ENCODE measurements at regions not wholly inside any gene's neighbourhood (a gene's known extent, or its start where the extent isn't known, plus 50 kb on each side); places are given as distances from the start of the nearest gene placed in this dataset.

DNA sequence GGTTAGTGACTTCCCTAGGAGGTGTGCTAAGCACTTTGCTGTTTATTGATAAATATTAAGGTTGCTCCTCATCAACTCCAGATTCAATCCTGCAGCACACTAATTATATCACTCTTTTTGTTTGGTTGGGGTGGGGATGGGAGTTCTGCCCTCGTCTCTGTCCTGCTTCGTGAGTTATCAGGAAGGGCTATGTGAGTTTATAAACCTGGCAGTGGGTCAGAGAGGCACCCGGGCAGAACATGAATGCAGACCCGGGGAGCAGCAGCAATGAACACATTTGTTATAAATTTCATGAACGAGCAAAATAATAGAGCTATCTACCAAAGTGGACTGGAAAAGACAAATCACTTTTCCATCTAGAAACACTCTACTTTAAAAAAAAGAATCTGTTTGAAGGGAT lies 125.5 kb upstream of the WWC1 start:
- TF ChIP-seq ATF3 (IDR thresholded peaks at IDR 0.05; ENCODE audit: borderline replicate concordance, extremely low read depth, low read depth, low read length): no peak
- TF ChIP-seq, protein P1, sequence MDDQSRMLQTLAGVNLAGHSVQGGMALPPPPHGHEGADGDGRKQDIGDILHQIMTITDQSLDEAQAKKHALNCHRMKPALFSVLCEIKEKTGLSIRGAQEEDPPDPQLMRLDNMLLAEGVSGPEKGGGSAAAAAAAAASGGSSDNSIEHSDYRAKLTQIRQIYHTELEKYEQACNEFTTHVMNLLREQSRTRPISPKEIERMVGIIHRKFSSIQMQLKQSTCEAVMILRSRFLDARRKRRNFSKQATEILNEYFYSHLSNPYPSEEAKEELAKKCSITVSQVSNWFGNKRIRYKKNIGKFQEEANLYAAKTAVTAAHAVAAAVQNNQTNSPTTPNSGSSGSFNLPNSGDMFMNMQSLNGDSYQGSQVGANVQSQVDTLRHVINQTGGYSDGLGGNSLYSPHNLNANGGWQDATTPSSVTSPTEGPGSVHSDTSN (IDR thresholded peaks at IDR 0.05; ENCODE audit: insufficient replicate concordance, low read depth, low read length): no peak
- TF ChIP-seq CTCF (IDR thresholded peaks at IDR 0.05 in 2 of 3, conservative IDR thresholded peaks at IDR 0.05 in 1 of 3; ENCODE audit: control insufficient read depth in 2 of 3, extremely low read depth in 1 of 3, insufficient read depth in 1 of 3, low read depth in 3 of 3, low read length in 3 of 3): no peak
- no peak for TF ChIP-seq E2F8 (IDR thresholded peaks at IDR 0.05; ENCODE audit: low read depth, partially characterized antibody)
- no peak for TF ChIP-seq ETV6 (conservative IDR thresholded peaks at IDR 0.05 in 1 of 2, IDR thresholded peaks at IDR 0.05 in 1 of 2; ENCODE audit: borderline replicate concordance in 1 of 2, low read depth in 1 of 2)
- no peak for TF ChIP-seq NFIC (IDR thresholded peaks at IDR 0.05; ENCODE audit: low read depth, low read length)
- no peak for TF ChIP-seq ZSCAN29 (IDR thresholded peaks at IDR 0.05)
- no peak for TF ChIP-seq CREB1 (IDR thresholded peaks at IDR 0.05; ENCODE audit: low read depth)
- no peak for TF ChIP-seq BHLHE40 (IDR thresholded peaks at IDR 0.05; ENCODE audit: borderline replicate concordance in 1 of 2, low read depth in 2 of 2, low read length in 1 of 2)

All from GM12878 (cell line).